ENCODE measurements at regions not wholly inside any gene's neighbourhood (a gene's known extent, or its start where the extent isn't known, plus 50 kb on each side); places are given as distances from the start of the nearest gene placed in this dataset.

- ATAC-seq (no peak), DNase-seq (no peak)
- H3K9me3 ChIP-seq: no peaks in the 10 kb centered on the region
- no peak overlapping the region for H3K4me3 ChIP-seq
- no peaks in the 10 kb centered on the region for H3K36me3 ChIP-seq
- no peak overlapping the region for H3K27ac ChIP-seq
- H3K27me3 ChIP-seq: no peaks in the 10 kb centered on the region
- no peaks in the 10 kb centered on the region for H3K4me1 ChIP-seq
- intact Hi-C loops (cut with DNase I): no loop called here
- no peak for TF ChIP-seq CTCF (IDR thresholded peaks at IDR 0.05)
Observed at GRCh38 chr21:16842696-16843035, 670.2 kb upstream of the CXADR start.

- Histone ChIP-seq H3K27ac (no peak overlapping the region), H3K4me1 (no peaks in the 10 kb centered on the region), H3K27me3 (no peaks in the 10 kb centered on the region), H3K36me3 (no peaks in the 10 kb centered on the region), H3K4me3 (no peak overlapping the region), H3K9me3 (no peaks in the 10 kb centered on the region)
- ATAC-seq (no peak), DNase-seq (no peak)
- TF ChIP-seq CTCF (IDR thresholded peaks at IDR 0.05): no peak
- intact Hi-C loops (cut with DNase I): no loop called here
Observed at GRCh38 chr21:16847211-16847610, 665.6 kb upstream of the CXADR start.

- Histone ChIP-seq H3K27me3 (no peaks in the 10 kb centered on the region), H3K36me3 (no peaks in the 10 kb centered on the region), H3K9me3 (no peaks in the 10 kb centered on the region), H3K4me1 (no peaks in the 10 kb centered on the region), H3K27ac (no peak overlapping the region), H3K4me3 (no peak overlapping the region)
- intact Hi-C loops (cut with DNase I): no loop called here
- ATAC-seq: no peak
- DNase-seq: no peak
- no peak for TF ChIP-seq CTCF (IDR thresholded peaks at IDR 0.05)
Observed at GRCh38 chr21:16851054-16851453, 661.8 kb upstream of the CXADR start.

GRCh38 chr21:16855164-16855667 is 657.6 kb upstream of the CXADR start:
- no peaks in the 10 kb centered on the region for H3K36me3 ChIP-seq
- no peak overlapping the region for H3K4me3 ChIP-seq
- no peaks in the 10 kb centered on the region for H3K9me3 ChIP-seq
- DNase-seq (no peak), ATAC-seq (no peak)
- no peak overlapping the region for H3K27ac ChIP-seq
- no peaks in the 10 kb centered on the region for H3K4me1 ChIP-seq
- TF ChIP-seq CTCF (IDR thresholded peaks at IDR 0.05): no peak
- intact Hi-C loops (cut with DNase I): no loop called here
- H3K27me3 ChIP-seq: no peaks in the 10 kb centered on the region

- TF ChIP-seq CTCF (IDR thresholded peaks at IDR 0.05): no peak
- intact Hi-C loops (cut with DNase I): no loop called here
- Histone ChIP-seq H3K27me3 (no peaks in the 10 kb centered on the region), H3K9me3 (no peaks in the 10 kb centered on the region), H3K4me1 (no peaks in the 10 kb centered on the region), H3K27ac (no peak overlapping the region), H3K4me3 (no peak overlapping the region), H3K36me3 (no peaks in the 10 kb centered on the region)
- DNase-seq (no peak), ATAC-seq (no peak)
Observed at GRCh38 chr21:16863362-16863905, 649.4 kb upstream of the CXADR start.

GRCh38 chr21:16863908-16864307 is 648.9 kb upstream of the CXADR start:
- no peak for DNase-seq
- H3K4me1 ChIP-seq: no peaks in the 10 kb centered on the region
- intact Hi-C loops (cut with DNase I): no loop called here

More at GRCh38 chr21:16863908-16864307, 648.9 kb upstream of the CXADR start:
- no peak for TF ChIP-seq CTCF (IDR thresholded peaks at IDR 0.05)
- no peak overlapping the region for H3K4me3 ChIP-seq
- no peaks in the 10 kb centered on the region for H3K27me3 ChIP-seq
- H3K36me3 ChIP-seq: no peaks in the 10 kb centered on the region
- H3K27ac ChIP-seq: no peak overlapping the region
- no peak for ATAC-seq
- H3K9me3 ChIP-seq: no peaks in the 10 kb centered on the region
